CD4-positive, alpha-beta T cell treated with Interleukin-4 for 1 hour (primary cell): ENCODE measurements at regions not wholly inside any gene's neighbourhood (a gene's known extent, or its start where the extent isn't known, plus 50 kb on each side); places are given as distances from the start of the nearest gene placed in this dataset.
"Not testable (repeated sequence)": the region's sequence is repeated elsewhere in the genome, so short reads cannot be mapped to it uniquely, and the experiment has no call there.

Experiments used
- DNase-seq, 2 donors: peaks; one replicate each; pipeline ENCODE4 v3.0.0-alpha.2; 2020 to 2022

DNA sequence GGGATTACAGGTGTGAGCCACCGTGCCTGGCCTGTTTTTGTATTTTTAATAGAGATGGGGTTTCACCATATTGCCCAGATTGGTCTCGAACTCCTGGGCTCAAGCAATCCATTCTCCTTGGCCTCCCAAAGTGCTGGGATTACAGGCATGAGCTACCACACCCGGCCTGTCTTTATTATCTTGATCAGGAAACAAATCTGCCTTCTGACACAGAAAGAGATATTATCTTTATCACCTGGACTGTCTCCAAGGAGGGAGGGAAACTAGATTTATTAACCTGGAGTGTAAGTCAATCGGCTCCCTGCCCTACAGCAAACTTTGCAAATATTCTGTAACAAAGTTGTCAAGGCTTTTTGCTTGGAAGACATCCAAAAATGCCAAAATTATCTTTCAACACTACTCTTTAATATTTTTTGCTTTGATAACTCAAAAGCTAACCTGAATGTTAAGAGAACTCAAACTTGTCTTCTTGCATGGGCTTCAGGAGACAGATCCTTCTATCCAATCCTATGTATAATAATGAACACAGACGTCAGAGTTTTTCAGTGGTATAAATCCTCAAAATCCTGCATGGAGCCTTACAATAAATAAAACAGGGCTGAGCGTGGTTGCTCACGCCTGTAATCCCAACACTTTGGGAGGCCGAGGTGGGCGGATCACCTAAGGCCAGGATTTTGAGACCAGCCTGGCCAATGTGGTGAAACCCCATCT, 85.0 kb upstream of the LOC128125822 start:
- no peak for DNase-seq

DNA sequence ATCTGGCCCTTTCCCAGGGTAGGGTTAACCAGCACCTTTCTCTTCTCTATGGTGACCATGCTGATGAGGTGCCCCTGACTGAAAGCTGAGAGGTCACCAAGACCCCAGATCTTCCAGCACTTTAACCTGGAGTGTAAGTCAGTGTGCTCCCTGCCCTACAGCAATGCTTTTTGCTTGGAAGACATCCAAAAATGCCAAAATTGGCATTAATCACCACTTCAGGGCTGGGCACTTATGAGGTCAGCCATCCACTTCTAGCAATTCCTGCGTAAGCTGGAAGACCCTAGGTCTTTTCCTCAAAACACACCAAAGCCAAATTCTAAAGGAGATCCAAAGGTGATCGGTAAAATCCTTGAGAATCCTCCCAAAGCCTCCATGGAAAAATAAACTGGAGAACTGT, 81.2 kb upstream of the LOC128125822 start:
- no peak for DNase-seq

DNA sequence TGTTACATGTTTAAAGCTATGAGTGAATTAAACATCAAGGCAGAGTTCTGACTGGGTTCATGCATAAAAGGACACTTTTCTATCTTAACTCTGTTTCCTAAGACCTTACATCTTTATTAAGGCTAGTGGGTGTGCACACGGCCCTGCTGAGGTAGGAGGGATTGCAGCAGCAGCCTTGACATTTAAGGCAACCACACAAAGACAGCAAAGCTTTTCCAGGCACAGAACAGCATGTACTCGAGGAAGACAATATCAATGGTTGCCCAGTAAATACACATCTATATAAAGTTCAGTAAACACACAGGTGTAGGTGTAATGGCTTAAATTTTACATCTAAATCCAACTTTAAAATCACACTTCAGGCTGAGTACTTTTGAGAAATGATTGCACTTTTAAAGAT, 79.8 kb upstream of the LOC128125822 start:
- DNase-seq, result no peak

DNA sequence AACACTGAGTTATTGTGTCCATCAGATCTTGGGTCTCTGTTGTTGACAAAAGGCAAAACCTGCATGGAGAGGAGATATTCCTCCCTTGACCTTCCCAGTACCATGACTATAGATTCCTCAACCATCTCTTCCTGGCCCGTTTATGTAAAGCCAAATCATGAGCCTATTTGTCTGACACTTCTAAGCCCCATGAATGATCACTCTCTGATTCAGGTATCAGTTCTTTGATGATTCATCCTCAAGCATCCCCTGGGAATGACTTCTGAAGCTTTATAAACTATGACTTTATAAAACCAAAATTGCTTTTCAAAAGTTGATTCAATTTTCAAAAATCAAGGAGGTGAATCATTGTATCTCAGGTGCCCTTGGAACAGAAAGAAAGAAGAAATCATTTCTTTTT, 78.7 kb upstream of the LOC128125822 start:
- DNase-seq, result no peak

DNA sequence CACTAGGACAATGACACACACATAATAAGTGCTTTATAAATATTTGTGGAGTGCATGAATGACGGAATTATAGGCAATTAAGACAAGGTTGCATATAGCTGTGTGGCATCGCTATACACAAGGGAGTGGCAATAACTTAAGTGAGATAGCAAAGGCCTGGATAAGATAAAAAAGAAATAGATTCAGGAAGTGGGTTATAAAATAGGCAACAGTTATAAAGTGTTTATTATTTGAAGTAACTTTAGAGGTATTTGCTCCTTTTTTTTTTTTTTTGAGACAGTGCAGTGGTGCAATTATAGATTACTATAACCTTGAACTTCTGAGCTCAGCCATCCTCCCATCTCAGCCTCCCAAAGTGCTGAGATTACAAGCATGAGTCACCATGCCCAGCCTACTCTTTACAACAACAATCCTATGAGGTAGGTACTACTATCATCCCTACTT, 75.9 kb upstream of the LOC128125822 start:
- DNase-seq, result no peak

GRCh38 chr6:63502156-63502555, 70.1 kb upstream of the LOC128125822 start:
- no peak for DNase-seq

GRCh38 chr6:63503199-63503598, 69.1 kb upstream of the LOC128125822 start:
- DNase-seq, result no peak

DNA sequence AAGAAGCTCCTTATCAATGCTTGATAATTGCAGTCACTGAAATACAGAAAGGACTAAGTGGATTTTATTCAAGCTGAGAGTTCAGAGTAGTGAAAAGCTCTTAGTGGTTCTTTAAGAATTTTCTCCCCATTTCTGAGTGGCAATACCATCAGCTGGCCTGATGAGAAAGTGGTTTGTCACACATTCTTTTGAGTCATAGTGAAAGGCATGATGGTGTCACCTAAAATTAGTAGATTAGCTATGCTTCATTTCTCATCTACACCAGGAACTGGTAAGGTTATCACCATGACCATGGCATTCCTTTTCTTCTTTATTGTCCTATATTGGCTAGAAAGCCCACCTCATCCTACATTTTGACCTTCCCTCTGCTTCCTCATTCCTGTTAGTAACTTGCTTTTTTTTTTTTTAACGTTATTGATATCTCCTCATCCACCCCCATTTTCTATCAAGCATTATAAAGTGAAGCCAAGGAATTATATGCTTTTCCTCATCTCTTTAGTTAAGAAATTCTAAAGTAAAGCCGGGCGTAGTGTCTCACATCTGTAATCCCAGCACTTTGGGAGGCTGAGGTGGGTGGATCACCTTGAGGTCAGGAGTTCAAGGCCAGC, 67.4 kb upstream of the LOC128125822 start:
- no peak for DNase-seq

DNA sequence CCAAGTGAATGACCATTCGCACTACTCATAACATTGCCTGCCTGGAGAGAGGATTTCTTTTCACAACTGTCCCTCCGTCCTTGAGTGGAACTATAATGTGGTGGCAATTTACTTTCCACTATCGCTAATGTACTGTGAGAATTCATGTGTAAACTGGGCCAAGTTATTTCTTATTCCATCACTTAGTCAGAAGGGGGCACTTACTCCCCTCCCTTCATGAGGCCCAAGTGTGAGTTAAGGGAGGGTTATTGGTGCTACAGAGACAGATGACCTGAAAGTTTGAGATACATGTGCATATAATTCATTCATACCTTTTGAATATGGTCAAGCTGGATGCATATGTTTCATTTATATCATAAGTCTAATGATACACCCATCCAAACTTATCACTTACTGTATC, 65.2 kb upstream of the LOC128125822 start:
- DNase-seq, result no peak

GRCh38 chr6:63509652-63510352, 62.5 kb upstream of the LOC128125822 start:
- DNase-seq, result no peak

DNA sequence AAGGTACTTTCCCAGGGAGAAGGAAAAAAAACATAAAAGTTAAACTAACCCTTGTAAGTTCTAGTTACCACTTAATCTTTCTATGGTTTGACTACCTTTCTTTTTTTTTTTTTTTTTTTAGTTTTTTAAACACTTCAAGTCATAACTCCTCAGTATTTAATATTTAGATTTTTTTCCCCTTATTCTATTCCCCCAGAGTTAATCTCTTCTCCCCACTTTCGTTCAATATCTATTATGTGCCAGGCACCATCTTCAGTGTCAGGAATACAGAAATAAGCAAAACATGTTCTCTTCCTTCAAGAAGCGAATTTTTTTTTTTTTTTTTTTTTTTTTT, 62.0 kb upstream of the LOC128125822 start:
- DNase-seq, result no peak

DNA sequence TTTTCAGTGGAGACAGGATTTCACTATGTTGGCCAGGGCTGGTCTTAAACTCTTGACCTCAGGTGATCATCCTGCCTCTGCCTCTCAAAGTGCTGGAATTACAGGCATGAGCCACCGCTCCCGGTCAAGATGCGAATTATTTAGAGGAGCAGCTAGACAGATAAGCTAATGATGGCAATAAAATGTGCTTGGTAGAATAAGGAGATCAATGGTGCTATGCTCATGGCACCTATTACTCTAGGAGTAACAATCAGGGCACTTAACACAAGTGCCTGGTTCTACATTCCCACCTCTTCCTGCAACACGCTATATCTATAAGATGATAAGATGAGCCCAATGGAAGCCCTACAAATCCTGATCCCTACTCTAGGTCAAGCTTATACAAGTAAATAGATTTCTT, 61.4 kb upstream of the LOC128125822 start:
- DNase-seq, result no peak

DNA sequence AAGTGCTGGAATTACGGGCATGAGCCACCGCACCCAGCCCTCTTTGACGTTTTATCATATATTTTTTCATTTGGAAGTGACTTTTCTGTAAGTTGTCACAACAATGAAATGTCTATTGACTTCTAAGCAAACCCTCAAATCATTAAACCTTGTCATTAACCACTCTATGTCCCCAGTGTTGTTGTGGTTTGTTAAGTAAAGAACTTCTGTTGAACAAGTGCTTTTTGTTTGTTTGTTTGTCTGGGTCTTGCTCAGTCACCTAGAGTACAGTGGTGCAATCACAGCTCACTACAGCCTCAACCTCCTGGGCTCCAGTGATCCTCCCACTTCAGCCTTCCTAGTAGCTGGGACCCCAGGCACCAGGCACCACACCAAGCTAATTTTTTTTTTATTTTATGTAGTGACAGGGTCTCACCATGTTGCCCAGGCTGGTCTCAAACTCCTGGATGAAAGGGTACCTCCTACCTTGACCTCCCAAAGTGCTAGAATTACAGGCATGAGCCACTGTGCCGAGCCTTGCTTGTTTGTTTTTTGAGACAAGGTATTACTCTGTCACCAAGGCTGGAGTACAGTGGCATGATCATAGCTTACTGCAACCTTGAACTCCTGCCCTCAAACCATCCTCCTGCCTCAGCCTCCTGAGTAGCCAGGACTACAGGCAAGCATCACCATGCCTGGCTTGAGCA, 57.6 kb upstream of the LOC128125822 start:
- no peak for DNase-seq

- DNase-seq, result not testable (repeated sequence)
Observed at GRCh38 chr6:63515227-63515626, 57.1 kb upstream of the LOC128125822 start.

DNA sequence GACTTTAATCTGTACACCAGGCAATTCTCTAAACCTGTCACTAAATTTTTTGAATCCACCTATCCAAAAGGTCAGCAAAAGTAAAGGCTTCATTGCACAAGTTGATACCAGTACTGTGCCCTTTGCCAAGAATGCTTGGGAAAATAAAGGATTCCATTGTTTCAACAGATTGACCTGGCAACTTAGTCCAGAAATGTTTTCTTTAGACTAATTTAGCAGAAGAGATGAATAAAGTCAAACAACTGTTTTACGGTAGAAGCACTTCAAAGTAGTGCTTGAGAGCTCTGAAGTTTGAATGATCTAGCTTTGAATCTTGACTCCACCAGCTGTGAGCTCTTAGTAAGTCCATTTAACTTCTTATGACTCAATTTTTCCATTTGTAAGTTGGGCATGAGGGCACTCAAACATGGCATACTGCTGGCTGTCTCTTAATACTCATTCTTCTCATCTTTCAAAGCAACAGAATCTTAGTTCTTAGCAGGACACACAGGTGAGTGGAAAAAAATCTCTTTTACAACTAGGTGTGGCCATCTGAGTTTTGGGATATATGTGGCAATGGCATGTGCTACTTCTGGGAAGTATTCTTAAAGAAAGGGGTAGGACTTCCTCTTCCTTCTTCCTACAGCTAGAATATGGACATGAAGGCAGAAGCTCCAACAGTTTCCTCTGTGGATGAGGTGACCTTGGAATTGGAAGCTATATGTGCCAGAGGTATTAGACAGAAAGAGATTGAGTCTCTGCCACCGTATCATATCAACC, 55.9 kb upstream of the LOC128125822 start:
- DNase-seq, result no peak

DNA sequence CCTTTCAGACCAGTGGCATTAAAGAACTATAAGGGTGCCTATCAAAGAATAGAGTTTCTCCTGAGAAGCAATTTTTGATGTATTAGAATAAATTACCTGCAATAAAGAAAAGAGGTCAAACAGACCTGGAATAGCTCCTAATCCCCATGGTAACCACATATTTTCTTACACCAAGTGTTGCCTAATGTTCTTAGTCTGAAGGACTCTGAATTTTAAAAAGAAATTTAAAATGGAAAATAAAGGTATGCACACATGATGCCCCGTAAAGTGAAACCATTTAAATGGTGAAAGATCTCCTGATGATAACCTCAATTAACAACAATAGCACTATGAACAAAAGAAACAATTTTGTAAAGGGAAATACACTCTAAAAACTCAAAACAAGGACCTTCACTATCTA, 55.1 kb upstream of the LOC128125822 start:
- no peak for DNase-seq

DNA sequence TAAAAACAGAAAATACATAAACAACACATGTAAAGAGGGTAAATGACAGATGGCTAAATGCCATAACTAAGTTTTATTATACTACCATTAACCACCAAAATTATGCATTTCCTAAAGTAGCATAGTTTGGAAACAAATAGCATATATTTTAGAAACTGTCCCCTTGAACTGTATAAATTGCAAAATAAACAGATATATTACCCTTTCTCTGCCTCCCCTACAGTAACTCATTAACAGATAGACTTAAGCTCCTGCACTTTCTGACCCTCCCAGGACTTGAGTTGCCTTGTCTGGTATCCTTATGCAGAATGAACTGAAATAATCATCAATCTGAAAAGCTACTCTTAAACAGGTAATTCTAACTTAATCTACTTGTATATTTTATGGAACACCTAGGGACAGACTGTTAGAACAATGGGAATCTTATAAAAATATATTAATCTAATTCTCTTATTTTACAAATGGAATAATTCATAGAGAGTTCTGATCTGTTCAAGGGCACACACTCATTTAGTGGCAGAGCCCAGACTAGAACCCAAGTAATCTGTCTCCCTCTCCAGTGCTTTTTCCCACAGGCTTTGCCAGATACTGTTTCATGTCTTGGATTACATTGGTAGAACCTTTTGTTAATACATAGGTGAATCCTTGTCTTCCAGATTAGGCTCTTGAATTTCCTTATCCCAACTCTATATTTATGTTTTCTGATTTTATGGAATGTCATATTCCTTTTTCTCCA, 50.6 kb upstream of the LOC128125822 start:
- DNase-seq, result no peak
